ENCODE measurements at regions not wholly inside any gene's neighbourhood (a gene's known extent, or its start where the extent isn't known, plus 50 kb on each side); places are given as distances from the start of the nearest gene placed in this dataset.

DNA sequence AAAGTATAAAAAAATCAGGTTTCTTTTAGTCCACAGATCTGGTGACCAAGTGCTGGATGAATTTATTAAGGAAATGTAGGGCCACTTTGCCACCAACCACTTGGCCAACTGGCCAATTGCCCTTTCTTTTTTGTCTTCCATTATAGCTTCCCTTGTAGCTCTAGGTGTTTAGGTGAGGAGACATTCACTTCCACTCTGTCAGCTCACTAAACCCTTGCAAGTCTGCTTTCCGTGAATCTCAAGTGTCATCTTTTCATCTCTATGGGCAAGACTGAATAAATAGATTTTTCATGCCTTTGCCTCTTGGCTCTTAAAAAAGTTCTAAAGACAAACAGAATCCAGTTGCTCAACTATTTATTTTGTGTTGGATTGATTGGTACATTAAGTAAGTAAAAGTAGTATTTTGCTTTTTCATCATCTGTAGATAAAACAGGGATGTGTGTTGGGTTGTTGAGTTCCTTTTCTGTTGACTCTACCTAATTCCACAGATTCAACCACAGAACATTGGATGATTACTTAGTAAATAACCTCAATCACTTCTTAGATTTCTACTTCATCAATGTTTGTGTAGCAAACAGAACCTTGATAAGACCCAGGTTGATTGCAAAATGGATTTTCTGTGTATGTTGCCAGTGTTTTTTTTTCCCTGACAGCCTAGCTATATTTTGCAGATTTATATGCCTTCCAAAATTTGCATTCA lies 68.1 kb upstream of the GRXCR1 start:
- Histone ChIP-seq H3K4me3 (ENCODE audit: low read depth, low read length) (no peak overlapping the region), H3K9me3 (no peaks in the 10 kb centered on the region), H3K27me3 (no peaks in the 10 kb centered on the region), H3K36me3 (no peaks in the 10 kb centered on the region), H3K4me1 (no peaks in the 10 kb centered on the region)
- TF ChIP-seq, protein P1, sequence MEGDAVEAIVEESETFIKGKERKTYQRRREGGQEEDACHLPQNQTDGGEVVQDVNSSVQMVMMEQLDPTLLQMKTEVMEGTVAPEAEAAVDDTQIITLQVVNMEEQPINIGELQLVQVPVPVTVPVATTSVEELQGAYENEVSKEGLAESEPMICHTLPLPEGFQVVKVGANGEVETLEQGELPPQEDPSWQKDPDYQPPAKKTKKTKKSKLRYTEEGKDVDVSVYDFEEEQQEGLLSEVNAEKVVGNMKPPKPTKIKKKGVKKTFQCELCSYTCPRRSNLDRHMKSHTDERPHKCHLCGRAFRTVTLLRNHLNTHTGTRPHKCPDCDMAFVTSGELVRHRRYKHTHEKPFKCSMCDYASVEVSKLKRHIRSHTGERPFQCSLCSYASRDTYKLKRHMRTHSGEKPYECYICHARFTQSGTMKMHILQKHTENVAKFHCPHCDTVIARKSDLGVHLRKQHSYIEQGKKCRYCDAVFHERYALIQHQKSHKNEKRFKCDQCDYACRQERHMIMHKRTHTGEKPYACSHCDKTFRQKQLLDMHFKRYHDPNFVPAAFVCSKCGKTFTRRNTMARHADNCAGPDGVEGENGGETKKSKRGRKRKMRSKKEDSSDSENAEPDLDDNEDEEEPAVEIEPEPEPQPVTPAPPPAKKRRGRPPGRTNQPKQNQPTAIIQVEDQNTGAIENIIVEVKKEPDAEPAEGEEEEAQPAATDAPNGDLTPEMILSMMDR (IDR thresholded peaks at IDR 0.05; ENCODE audit: low read depth, low read length), result no peak
- no peak for DNase-seq

DNA sequence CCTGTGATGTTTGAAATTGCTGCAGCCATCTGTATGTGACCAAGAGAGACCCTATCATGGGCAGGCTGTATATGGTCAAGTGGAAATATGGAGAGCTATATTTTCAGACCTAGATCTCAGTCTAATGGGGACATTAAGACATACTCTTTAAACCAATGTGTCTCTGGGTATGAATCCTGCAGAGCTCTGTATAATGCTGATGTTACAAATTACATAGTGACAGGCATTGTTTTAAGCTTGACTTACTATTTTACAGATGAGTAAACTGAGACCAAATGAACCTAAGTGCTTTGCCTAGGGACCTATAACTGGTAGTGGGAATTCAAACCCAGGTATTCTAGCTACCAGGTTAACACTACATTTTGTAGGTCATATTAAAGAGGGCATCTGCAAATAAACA lies 71.3 kb upstream of the GRXCR1 start:
- Histone ChIP-seq H3K27me3 (no peaks in the 10 kb centered on the region), H3K9me3 (no peaks in the 10 kb centered on the region), H3K4me1 (peaks cover 5% of the 10 kb centered on the region; the same call in 1 of the 2 replicates), H3K4me3 (ENCODE audit: low read depth, low read length) (no peak overlapping the region), H3K36me3 (no peaks in the 10 kb centered on the region)
- TF ChIP-seq, protein P1 (IDR thresholded peaks at IDR 0.05; ENCODE audit: low read depth, low read length), result no peak
- DNase-seq, result no peak

DNA sequence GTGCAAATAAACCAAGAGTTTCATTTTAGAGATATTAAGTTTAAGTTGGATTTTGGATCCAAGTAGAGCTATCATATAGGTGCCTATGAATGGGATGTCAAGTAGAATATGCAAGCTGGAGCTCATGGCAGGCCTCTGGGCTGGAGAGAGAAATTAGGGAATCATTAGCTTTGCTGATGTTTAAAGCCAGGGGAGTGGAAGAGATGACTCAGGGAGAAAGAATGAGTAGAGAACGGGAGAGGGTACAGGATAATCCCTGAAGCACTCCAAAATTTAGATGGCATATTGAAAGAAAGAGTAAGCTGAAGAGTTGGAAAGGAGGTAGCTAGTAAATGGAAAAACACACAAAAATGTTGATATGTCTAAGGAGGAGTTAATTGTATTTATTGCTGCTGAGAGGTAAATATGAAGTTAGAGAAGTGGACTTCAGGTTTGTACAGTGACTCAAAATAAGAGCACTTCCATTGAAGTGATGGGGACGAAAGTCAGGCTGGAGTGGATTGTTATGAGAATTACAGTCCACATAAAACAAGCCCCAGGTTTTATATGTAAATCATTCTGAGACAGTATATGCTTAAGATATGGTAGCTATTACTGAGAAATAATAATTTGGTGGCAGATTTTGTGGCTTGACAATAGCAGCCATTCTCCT lies 72.5 kb upstream of the GRXCR1 start:
- Histone ChIP-seq H3K36me3 (no peaks in the 10 kb centered on the region), H3K27me3 (no peaks in the 10 kb centered on the region)
- TF ChIP-seq, protein P1 (IDR thresholded peaks at IDR 0.05; ENCODE audit: low read depth, low read length), result no peak

DNA sequence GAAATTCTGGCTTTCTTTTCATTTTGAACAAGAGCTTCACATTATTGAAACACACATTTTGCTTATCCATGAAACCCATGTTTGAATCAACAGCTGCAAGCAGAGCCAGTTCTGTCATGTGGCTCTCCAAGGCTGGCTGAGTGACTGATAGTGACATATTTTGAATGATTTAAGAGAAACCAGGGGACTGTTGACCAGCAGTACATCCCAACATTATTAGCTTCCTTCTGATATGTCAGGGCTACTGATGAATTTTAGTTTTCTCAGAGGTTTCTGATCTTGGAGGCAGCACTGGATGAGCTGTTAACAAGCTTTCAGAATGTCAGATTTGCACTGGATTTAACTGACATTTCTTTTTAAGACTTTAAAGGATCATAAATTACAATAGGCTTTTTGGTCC lies 74.6 kb upstream of the GRXCR1 start:
- Histone ChIP-seq H3K4me3 (ENCODE audit: low read depth, low read length) (no peak overlapping the region), H3K36me3 (no peaks in the 10 kb centered on the region), H3K27me3 (no peaks in the 10 kb centered on the region), H3K9me3 (no peaks in the 10 kb centered on the region), H3K4me1 (peaks cover 5% of the 10 kb centered on the region; the same call in 1 of the 2 replicates)
- no peak for DNase-seq
- TF ChIP-seq, protein P1 (IDR thresholded peaks at IDR 0.05; ENCODE audit: low read depth, low read length), result no peak

More for the DNA sequence above, 72.5 kb upstream of the GRXCR1 start:
- Histone ChIP-seq H3K4me3 (ENCODE audit: low read depth, low read length) (no peak overlapping the region), H3K9me3 (no peaks in the 10 kb centered on the region), H3K4me1 (peaks cover 5% of the 10 kb centered on the region; the same call in 1 of the 2 replicates)
- no peak for DNase-seq

DNA sequence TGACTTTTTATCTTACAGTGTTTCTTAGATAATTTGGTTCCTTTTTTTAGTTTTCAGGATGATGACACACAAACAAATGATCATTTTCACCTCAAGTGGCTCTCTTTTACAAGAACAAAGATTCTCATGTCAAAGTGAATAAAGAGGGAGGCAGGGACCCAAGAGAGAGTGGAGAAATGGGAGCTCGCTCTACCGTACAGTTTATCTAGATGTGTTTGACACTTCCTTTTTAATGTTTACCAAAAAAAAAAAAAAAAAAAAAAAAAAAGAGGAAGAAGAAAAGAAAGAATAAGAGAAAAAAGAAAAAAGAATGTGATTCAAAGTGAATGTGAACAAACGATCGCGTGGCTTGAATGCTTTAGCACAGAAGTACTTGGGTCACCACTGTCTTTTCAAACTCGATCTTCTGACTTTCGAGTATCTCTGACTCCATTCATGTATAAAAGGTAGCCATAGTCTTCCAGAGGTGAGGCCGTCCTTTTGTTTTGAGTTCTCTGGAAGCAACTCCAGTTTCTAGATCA lies 75.6 kb upstream of the GRXCR1 start:
- DNase-seq, result no peak
- H3K36me3 ChIP-seq, result no peaks in the 10 kb centered on the region
- TF ChIP-seq, protein P1 (IDR thresholded peaks at IDR 0.05; ENCODE audit: low read depth, low read length), result no peak

More for the DNA sequence above, 75.6 kb upstream of the GRXCR1 start:
- no peak overlapping the region for H3K4me3 ChIP-seq (ENCODE audit: low read depth, low read length)
- no peaks in the 10 kb centered on the region for H3K27me3 ChIP-seq
- peaks cover 5% of the 10 kb centered on the region; the same call in 1 of the 2 replicates for H3K4me1 ChIP-seq
- no peaks in the 10 kb centered on the region for H3K9me3 ChIP-seq

Measured in BE2C (cell line).